HG02610 (cell line): ENCODE measurements at regions not wholly inside any gene's neighbourhood (a gene's known extent, or its start where the extent isn't known, plus 50 kb on each side); places are given as distances from the start of the nearest gene placed in this dataset.

Source experiments
- ATAC-seq: cut with Tn5 transposase; IDR thresholded peaks from one replicate; pipeline ENCODE4 v1.9.1; 2021; ENCODE audit warnings: mild to moderate bottlenecking, moderate library complexity; ENCODE audit not compliant: unreplicated experiment

- ATAC-seq: no peak
Measured at GRCh38 chr1:199716729-199717128, 310.8 kb upstream of the NR5A2 start.

GRCh38 chr1:199719156-199719842 lies 308.2 kb upstream of the NR5A2 start:
- ATAC-seq: no peak

GRCh38 chr1:199720496-199720895 lies 307.0 kb upstream of the NR5A2 start:
- ATAC-seq: no peak

GRCh38 chr1:199721001-199721400 lies 306.5 kb upstream of the NR5A2 start:
- ATAC-seq: no peak

GRCh38 chr1:199723250-199723956 lies 304.1 kb upstream of the NR5A2 start:
- ATAC-seq: no peak

GRCh38 chr1:199724049-199724448 lies 303.5 kb upstream of the NR5A2 start:
- no peak for ATAC-seq

- peak; percentile 72 for ATAC-seq
Measured at GRCh38 chr1:199725002-199725565, 302.4 kb upstream of the NR5A2 start.

- no peak for ATAC-seq
Measured at GRCh38 chr1:199727682-199728081, 299.8 kb upstream of the NR5A2 start.

- ATAC-seq: no peak
Measured at GRCh38 chr1:199728345-199728744, 299.2 kb upstream of the NR5A2 start.

GRCh38 chr1:199733125-199733524 lies 294.4 kb upstream of the NR5A2 start:
- no peak for ATAC-seq

- ATAC-seq: no peak
Measured at GRCh38 chr1:199734186-199734585, 293.3 kb upstream of the NR5A2 start.

- no peak for ATAC-seq
Measured at GRCh38 chr1:199735660-199736059, 291.9 kb upstream of the NR5A2 start.

- no peak for ATAC-seq
Measured at GRCh38 chr1:199736646-199737045, 290.9 kb upstream of the NR5A2 start.

GRCh38 chr1:199741586-199741985 lies 285.9 kb upstream of the NR5A2 start:
- no peak for ATAC-seq

GRCh38 chr1:199742547-199742946 lies 285.0 kb upstream of the NR5A2 start:
- ATAC-seq: no peak

- ATAC-seq: no peak
Measured at GRCh38 chr1:199743227-199743626, 284.3 kb upstream of the NR5A2 start.

- ATAC-seq: no peak
Measured at GRCh38 chr1:199746666-199747384, 280.7 kb upstream of the NR5A2 start.

- ATAC-seq: no peak
Measured at GRCh38 chr1:199747984-199748383, 279.5 kb upstream of the NR5A2 start.

GRCh38 chr1:199751506-199751905 lies 276.0 kb upstream of the NR5A2 start:
- ATAC-seq: no peak

GRCh38 chr1:199751962-199752687 lies 275.4 kb upstream of the NR5A2 start:
- no peak for ATAC-seq

GRCh38 chr1:199752688-199753027 lies 274.9 kb upstream of the NR5A2 start:
- no peak for ATAC-seq
